GM23338 (cell line): ENCODE measurements at regions not wholly inside any gene's neighbourhood (a gene's known extent, or its start where the extent isn't known, plus 50 kb on each side); places are given as distances from the start of the nearest gene placed in this dataset.
"Not testable (repeated sequence)": the region's sequence is repeated elsewhere in the genome, so short reads cannot be mapped to it uniquely, and the experiment has no call there.

Experiments
- ATAC-seq: fragments of 200-7000 bp; cut with Tn5 transposase; 3 replicates; pipeline ENCODE4 v1.9.1; 2020
- DNase-seq: peaks from one replicate; pipeline ENCODE4 v3.0.0-alpha.2; 2015; ENCODE audit warnings: low spot score
- H2AFZ ChIP-seq: fragments of 200-600 bp; sonication (generic); 2 replicates; pipeline ENCODE4 v1.8.0; 2016; ENCODE audit warnings: antibody characterized with exemption, mild to moderate bottlenecking, moderate library complexity
- H3F3A ChIP-seq: fragments of 200-600 bp; sonication (generic); replicated peaks from 2 replicates; pipeline ENCODE4 v1.8.0; 2017; ENCODE audit warnings: antibody characterized with exemption, mixed run types, low read depth
- H3K27ac ChIP-seq: fragments of 200-600 bp; sonication (generic); 2 replicates; pipeline ENCODE4 v1.6.1; 2016; ENCODE audit warnings: low read depth
- H3K27me3 ChIP-seq: fragments of 200-600 bp; sonication (generic); 2 replicates; pipeline ENCODE4 v1.8.0; 2016; ENCODE audit warnings: mild to moderate bottlenecking, mixed run types, moderate library complexity; ENCODE audit not compliant: insufficient read depth
- H3K36me3 ChIP-seq: fragments of 200-600 bp; sonication (generic); 2 replicates; pipeline ENCODE4 v1.8.0; 2016; ENCODE audit warnings: mild to moderate bottlenecking; ENCODE audit not compliant: insufficient read depth
- H3K4me1 ChIP-seq: fragments of 200-600 bp; sonication (generic); 2 replicates; pipeline ENCODE4 v1.8.0; 2016; ENCODE audit warnings: mild to moderate bottlenecking, moderate library complexity; ENCODE audit not compliant: insufficient read depth
- H3K4me2 ChIP-seq: fragments of 200-600 bp; sonication (generic); 2 replicates; pipeline ENCODE4 v1.7.1; 2017; ENCODE audit warnings: mixed run types
- H3K4me3 ChIP-seq: fragments of 200-600 bp; sonication (generic); 2 replicates; pipeline ENCODE4 v1.6.1; 2016; ENCODE audit warnings: mixed run types
- H3K79me2 ChIP-seq: fragments of 200-600 bp; sonication (generic); replicated peaks from 2 replicates; pipeline ENCODE4 v1.8.0; 2017; ENCODE audit warnings: mild to moderate bottlenecking; ENCODE audit not compliant: insufficient read depth
- H3K9me2 ChIP-seq: fragments of 200-600 bp; sonication (generic); 2 replicates; pipeline ENCODE4 v1.8.0; 2017; ENCODE audit not compliant: insufficient read depth
- H4K20me1 ChIP-seq: fragments of 200-600 bp; sonication (generic); replicated peaks from 2 replicates; pipeline ENCODE4 v1.8.0; 2017; ENCODE audit warnings: mild to moderate bottlenecking; ENCODE audit not compliant: insufficient read depth
- H3K27ac Mint-ChIP-seq: 2 replicates; pipeline ENCODE4 v1.8.0; 2020; ENCODE audit warnings: inconsistent platforms, mild to moderate bottlenecking, moderate library complexity, mixed read lengths
- H3K27me3 Mint-ChIP-seq: 3 replicates; pipeline ENCODE4 v1.8.0; 2022; ENCODE audit warnings: low read depth, mild to moderate bottlenecking, moderate library complexity, mixed read lengths, inconsistent platforms; ENCODE audit not compliant: insufficient read depth, poor library complexity
- H3K36me3 Mint-ChIP-seq: 3 replicates; pipeline ENCODE4 v1.8.0; 2021; ENCODE audit warnings: low read depth, mild to moderate bottlenecking, inconsistent platforms, moderate library complexity, mixed read lengths
- H3K4me1 Mint-ChIP-seq: 3 replicates; pipeline ENCODE4 v1.8.0; 2020; ENCODE audit warnings: mild to moderate bottlenecking, inconsistent platforms, mixed read lengths
- H3K4me3 Mint-ChIP-seq: 3 replicates; pipeline ENCODE4 v1.8.0; 2021; ENCODE audit warnings: moderate library complexity, mild to moderate bottlenecking, inconsistent platforms, mixed read lengths
- H3K9me3 Mint-ChIP-seq: 3 replicates; pipeline ENCODE4 v1.8.0; 2020; ENCODE audit warnings: moderate library complexity, mild to moderate bottlenecking, inconsistent platforms, mixed read lengths
- CREB1 ChIP-seq: fragments of 250-450 bp; sonication (Bioruptor Pico); IDR thresholded peaks from 2 replicates; pipeline ENCODE4 v1.5.0; 2020; ENCODE audit warnings: low read depth, mild to moderate bottlenecking, moderate library complexity
- EZH2 ChIP-seq: fragments of 200-600 bp; sonication (generic); IDR thresholded peaks from one replicate; pipeline ENCODE4 v1.8.0; 2017; ENCODE audit warnings: antibody characterized with exemption, mild to moderate bottlenecking, low read depth; ENCODE audit not compliant: unreplicated experiment
- POLR2AphosphoS5 ChIP-seq: IDR thresholded peaks from 2 replicates; pipeline ENCODE4 v1.6.1; 2016; ENCODE audit warnings: antibody characterized with exemption, low read depth
- STAT1 ChIP-seq: IDR thresholded peaks from one replicate; pipeline ENCODE4 v1.6.1; 2016; ENCODE audit warnings: antibody characterized with exemption; ENCODE audit not compliant: unreplicated experiment
- ZNF114 ChIP-seq: fragments of 250-450 bp; sonication (Bioruptor Pico); IDR thresholded peaks from 2 replicates; pipeline ENCODE4 v1.5.0; 2020; ENCODE audit warnings: mild to moderate bottlenecking, moderate library complexity
- ZNF331 ChIP-seq: fragments of 250-450 bp; sonication (Bioruptor Pico); IDR thresholded peaks from 2 replicates; pipeline ENCODE4 v1.5.0; 2020; ENCODE audit warnings: low read depth, mild to moderate bottlenecking, moderate library complexity
- ZNF462 ChIP-seq: fragments of 250-450 bp; sonication (Bioruptor Pico); IDR thresholded peaks from 2 replicates; pipeline ENCODE4 v1.5.0; 2020; ENCODE audit warnings: mild to moderate bottlenecking, moderate library complexity

- TF ChIP-seq ZNF462 (CRISPR knock-in tag) (no peak), ZNF114 (CRISPR knock-in tag) (no peak), STAT1 (no peak)
These were observed 184.6 kb upstream of the JUN start (continued) for GRCh38 chr1:58968360-58968952.

- DNase-seq, H3K36me3 ChIP-seq, H3K4me2 ChIP-seq, H3K4me3 ChIP-seq, H3K4me1 ChIP-seq, H4K20me1 ChIP-seq, H3K4me1 Mint-ChIP-seq, H3K36me3 Mint-ChIP-seq, H3K27me3 Mint-ChIP-seq, H3K9me3 Mint-ChIP-seq, H3K4me3 Mint-ChIP-seq, H3F3A ChIP-seq, H2AFZ ChIP-seq, H3K79me2 ChIP-seq, ATAC-seq, H3K9me2 ChIP-seq, H3K27ac ChIP-seq, H3K27me3 ChIP-seq, H3K27ac Mint-ChIP-seq: not testable (repeated sequence)
These were observed 185.3 kb upstream of the JUN start for GRCh38 chr1:58969176-58969575.

- Histone ChIP-seq H3K9me2 (peaks cover 10% of the 10 kb centered on the region; the same call in 1 of the 2 replicates), H3K27ac (no peak overlapping the region), H3K4me1 (no peaks in the 10 kb centered on the region), H3K4me2 (no peak overlapping the region), H3K79me2 (no peaks in the 10 kb centered on the region), H3K4me3 (no peak overlapping the region), H4K20me1 (no peaks in the 10 kb centered on the region), H2AFZ (no peak overlapping the region), H3K36me3 (no peaks in the 10 kb centered on the region), H3K27me3 (no peaks in the 10 kb centered on the region), H3F3A (no peaks in the 10 kb centered on the region)
- H3K36me3 Mint-ChIP-seq: no peaks in the 10 kb centered on the region
- TF ChIP-seq CREB1 (no peak), ZNF331 (CRISPR knock-in tag) (no peak), POLR2AphosphoS5 (no peak), EZH2 (no peak)
- no peak overlapping the region for H3K4me3 Mint-ChIP-seq
- DNase-seq: no peak
- H3K9me3 Mint-ChIP-seq: no peaks in the 10 kb centered on the region
- no peaks in the 10 kb centered on the region for H3K27me3 Mint-ChIP-seq
- no peaks in the 10 kb centered on the region for H3K4me1 Mint-ChIP-seq
- no peak for ATAC-seq
- H3K27ac Mint-ChIP-seq: no peak overlapping the region
These were observed 187.8 kb upstream of the JUN start for GRCh38 chr1:58971629-58972140.
